C4-2B (cell line): ENCODE measurements at regions not wholly inside any gene's neighbourhood (a gene's known extent, or its start where the extent isn't known, plus 50 kb on each side); places are given as distances from the start of the nearest gene placed in this dataset.
"Not testable (repeated sequence)": the region's sequence is repeated elsewhere in the genome, so short reads cannot be mapped to it uniquely, and the experiment has no call there.

Experiments
- ZFX ChIP-seq: fragments of 450-650 bp; IDR thresholded peaks from 2 replicates; pipeline ENCODE4 v1.6.1; 2017
- TF ChIP-seq, protein P1 (sequence below): fragments of 450-650 bp; conservative IDR thresholded peaks from 2 replicates; pipeline ENCODE4 v1.5.1; 2017; ENCODE audit warnings: mild to moderate bottlenecking

DNA sequence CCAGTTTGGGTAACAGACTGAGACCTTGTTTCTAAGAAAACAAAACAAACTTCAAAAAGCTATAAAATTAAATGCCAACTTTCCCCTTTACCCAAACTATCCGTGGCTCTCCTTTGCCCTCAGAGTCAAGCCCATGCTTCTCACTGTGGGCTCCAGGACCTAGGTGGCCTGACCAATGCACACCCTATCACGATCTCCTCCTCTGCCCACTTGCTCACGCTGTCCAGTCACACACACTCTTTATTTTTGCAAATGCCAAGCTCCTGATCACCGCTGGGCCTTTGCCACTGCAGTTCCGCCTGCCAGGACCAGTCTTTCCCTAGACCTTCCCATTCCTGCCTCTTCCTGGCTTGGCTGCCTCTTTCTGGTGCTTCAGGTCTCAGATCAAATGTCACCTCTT is 177.1 kb upstream of the TPTE start:
- TF ChIP-seq, protein P1, sequence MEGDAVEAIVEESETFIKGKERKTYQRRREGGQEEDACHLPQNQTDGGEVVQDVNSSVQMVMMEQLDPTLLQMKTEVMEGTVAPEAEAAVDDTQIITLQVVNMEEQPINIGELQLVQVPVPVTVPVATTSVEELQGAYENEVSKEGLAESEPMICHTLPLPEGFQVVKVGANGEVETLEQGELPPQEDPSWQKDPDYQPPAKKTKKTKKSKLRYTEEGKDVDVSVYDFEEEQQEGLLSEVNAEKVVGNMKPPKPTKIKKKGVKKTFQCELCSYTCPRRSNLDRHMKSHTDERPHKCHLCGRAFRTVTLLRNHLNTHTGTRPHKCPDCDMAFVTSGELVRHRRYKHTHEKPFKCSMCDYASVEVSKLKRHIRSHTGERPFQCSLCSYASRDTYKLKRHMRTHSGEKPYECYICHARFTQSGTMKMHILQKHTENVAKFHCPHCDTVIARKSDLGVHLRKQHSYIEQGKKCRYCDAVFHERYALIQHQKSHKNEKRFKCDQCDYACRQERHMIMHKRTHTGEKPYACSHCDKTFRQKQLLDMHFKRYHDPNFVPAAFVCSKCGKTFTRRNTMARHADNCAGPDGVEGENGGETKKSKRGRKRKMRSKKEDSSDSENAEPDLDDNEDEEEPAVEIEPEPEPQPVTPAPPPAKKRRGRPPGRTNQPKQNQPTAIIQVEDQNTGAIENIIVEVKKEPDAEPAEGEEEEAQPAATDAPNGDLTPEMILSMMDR, result not testable (repeated sequence)
- TF ChIP-seq ZFX, result not testable (repeated sequence)
